ENCODE measurements at regions not wholly inside any gene's neighbourhood (a gene's known extent, or its start where the extent isn't known, plus 50 kb on each side); places are given as distances from the start of the nearest gene placed in this dataset.

GRCh38 chr5:155080721-155081120 lies 67.2 kb downstream of the KIF4B start:
- H3K36me3 Mint-ChIP-seq (ENCODE audit: unreplicated experiment), result no peaks in the 10 kb centered on the region

GRCh38 chr5:155081618-155082017 lies 68.1 kb downstream of the KIF4B start:
- no peaks in the 10 kb centered on the region for H3K36me3 Mint-ChIP-seq (ENCODE audit: unreplicated experiment)
- no peaks in the 10 kb centered on the region for H3K9me3 Mint-ChIP-seq (ENCODE audit: unreplicated experiment)
- no peak overlapping the region for H3K4me3 Mint-ChIP-seq (ENCODE audit: unreplicated experiment)
- peaks cover 5% of the 10 kb centered on the region for H3K27me3 Mint-ChIP-seq (ENCODE audit: unreplicated experiment)
- H3K4me1 Mint-ChIP-seq (ENCODE audit: low read depth, unreplicated experiment), result no peaks in the 10 kb centered on the region
- TF ChIP-seq, protein P1, sequence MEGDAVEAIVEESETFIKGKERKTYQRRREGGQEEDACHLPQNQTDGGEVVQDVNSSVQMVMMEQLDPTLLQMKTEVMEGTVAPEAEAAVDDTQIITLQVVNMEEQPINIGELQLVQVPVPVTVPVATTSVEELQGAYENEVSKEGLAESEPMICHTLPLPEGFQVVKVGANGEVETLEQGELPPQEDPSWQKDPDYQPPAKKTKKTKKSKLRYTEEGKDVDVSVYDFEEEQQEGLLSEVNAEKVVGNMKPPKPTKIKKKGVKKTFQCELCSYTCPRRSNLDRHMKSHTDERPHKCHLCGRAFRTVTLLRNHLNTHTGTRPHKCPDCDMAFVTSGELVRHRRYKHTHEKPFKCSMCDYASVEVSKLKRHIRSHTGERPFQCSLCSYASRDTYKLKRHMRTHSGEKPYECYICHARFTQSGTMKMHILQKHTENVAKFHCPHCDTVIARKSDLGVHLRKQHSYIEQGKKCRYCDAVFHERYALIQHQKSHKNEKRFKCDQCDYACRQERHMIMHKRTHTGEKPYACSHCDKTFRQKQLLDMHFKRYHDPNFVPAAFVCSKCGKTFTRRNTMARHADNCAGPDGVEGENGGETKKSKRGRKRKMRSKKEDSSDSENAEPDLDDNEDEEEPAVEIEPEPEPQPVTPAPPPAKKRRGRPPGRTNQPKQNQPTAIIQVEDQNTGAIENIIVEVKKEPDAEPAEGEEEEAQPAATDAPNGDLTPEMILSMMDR (IDR thresholded peaks at IDR 0.05; ENCODE audit: partially characterized antibody, unreplicated experiment), result no peak
- no peak for DNase-seq
- H3K27ac Mint-ChIP-seq (ENCODE audit: unreplicated experiment), result no peak overlapping the region

More at GRCh38 chr5:155080721-155081120, 67.2 kb downstream of the KIF4B start:
- no peaks in the 10 kb centered on the region for H3K9me3 Mint-ChIP-seq (ENCODE audit: unreplicated experiment)
- DNase-seq, result no peak
- H3K27me3 Mint-ChIP-seq (ENCODE audit: unreplicated experiment), result peaks cover 5% of the 10 kb centered on the region
- no peak overlapping the region for H3K4me3 Mint-ChIP-seq (ENCODE audit: unreplicated experiment)
- TF ChIP-seq, protein P1 (IDR thresholded peaks at IDR 0.05; ENCODE audit: partially characterized antibody, unreplicated experiment), result no peak
- no peaks in the 10 kb centered on the region for H3K4me1 Mint-ChIP-seq (ENCODE audit: low read depth, unreplicated experiment)
- no peak overlapping the region for H3K27ac Mint-ChIP-seq (ENCODE audit: unreplicated experiment)

GRCh38 chr5:155082401-155082800 lies 68.8 kb downstream of the KIF4B start:
- no peaks in the 10 kb centered on the region for H3K4me1 Mint-ChIP-seq (ENCODE audit: low read depth, unreplicated experiment)
- H3K36me3 Mint-ChIP-seq (ENCODE audit: unreplicated experiment), result no peaks in the 10 kb centered on the region
- DNase-seq, result no peak
- no peaks in the 10 kb centered on the region for H3K9me3 Mint-ChIP-seq (ENCODE audit: unreplicated experiment)
- H3K27me3 Mint-ChIP-seq (ENCODE audit: unreplicated experiment), result peaks cover 5% of the 10 kb centered on the region
- TF ChIP-seq, protein P1 (IDR thresholded peaks at IDR 0.05; ENCODE audit: partially characterized antibody, unreplicated experiment), result no peak
- H3K4me3 Mint-ChIP-seq (ENCODE audit: unreplicated experiment), result no peak overlapping the region
- no peak overlapping the region for H3K27ac Mint-ChIP-seq (ENCODE audit: unreplicated experiment)

- TF ChIP-seq, protein P1 (IDR thresholded peaks at IDR 0.05; ENCODE audit: partially characterized antibody, unreplicated experiment), result no peak
- no peak overlapping the region for H3K4me3 Mint-ChIP-seq (ENCODE audit: unreplicated experiment)
- H3K36me3 Mint-ChIP-seq (ENCODE audit: unreplicated experiment), result no peaks in the 10 kb centered on the region
- H3K9me3 Mint-ChIP-seq (ENCODE audit: unreplicated experiment), result no peaks in the 10 kb centered on the region
- H3K4me1 Mint-ChIP-seq (ENCODE audit: low read depth, unreplicated experiment), result no peaks in the 10 kb centered on the region
- no peak overlapping the region for H3K27ac Mint-ChIP-seq (ENCODE audit: unreplicated experiment)
- DNase-seq, result no peak
- H3K27me3 Mint-ChIP-seq (ENCODE audit: unreplicated experiment), result peaks cover 3% of the 10 kb centered on the region
Observed at GRCh38 chr5:155085282-155085989, 71.9 kb downstream of the KIF4B start.

DNA sequence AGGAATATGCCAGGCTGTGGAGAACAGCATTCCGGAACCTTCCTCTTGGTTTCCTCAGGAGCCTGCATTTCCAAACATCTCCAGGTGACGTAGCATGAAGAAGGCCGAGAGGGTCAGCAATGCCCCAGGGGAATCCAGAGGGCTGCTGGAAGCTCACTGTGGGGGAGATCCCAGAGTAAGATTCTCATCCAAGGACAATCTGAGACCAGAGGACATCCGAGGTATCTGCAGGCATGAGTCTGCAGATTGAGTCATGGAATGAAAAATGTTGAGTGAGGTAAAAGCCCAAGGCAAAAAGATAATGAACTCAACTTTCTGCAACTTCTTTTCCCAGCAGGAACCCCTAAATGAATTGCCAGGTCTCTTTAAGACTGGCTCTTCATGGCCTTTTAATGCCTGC lies 73.5 kb downstream of the KIF4B start:
- Mint-ChIP-seq H3K4me3 (ENCODE audit: unreplicated experiment) (no peak overlapping the region), H3K27ac (ENCODE audit: unreplicated experiment) (no peak overlapping the region), H3K9me3 (ENCODE audit: unreplicated experiment) (no peaks in the 10 kb centered on the region), H3K36me3 (ENCODE audit: unreplicated experiment) (no peaks in the 10 kb centered on the region), H3K27me3 (ENCODE audit: unreplicated experiment) (no peaks in the 10 kb centered on the region), H3K4me1 (ENCODE audit: low read depth, unreplicated experiment) (no peaks in the 10 kb centered on the region)
- DNase-seq, result no peak
- TF ChIP-seq, protein P1 (IDR thresholded peaks at IDR 0.05; ENCODE audit: partially characterized antibody, unreplicated experiment), result no peak
